Skeletal muscle tissue (tissue), 3 donors: ENCODE measurements at regions not wholly inside any gene's neighbourhood (a gene's known extent, or its start where the extent isn't known, plus 50 kb on each side); places are given as distances from the start of the nearest gene placed in this dataset.

Experiments used
- H3K27ac ChIP-seq: one replicate; pipeline ENCODE4 v1.7.0; 2013; ENCODE audit warnings: mild to moderate bottlenecking, low read depth, low read length, inconsistent platforms
- H3K27me3 ChIP-seq, 3 donors: one replicate each; pipeline ENCODE4 v1.7.0; 2013; ENCODE audit warnings: low read length in 3 of 3; ENCODE audit not compliant: control insufficient read depth in 3 of 3, insufficient read depth in 3 of 3
- H3K36me3 ChIP-seq, 3 donors: one replicate each; pipeline ENCODE4 v1.7.0; 2013; ENCODE audit warnings: low read length in 3 of 3; ENCODE audit not compliant: control insufficient read depth in 3 of 3, insufficient read depth in 3 of 3
- H3K4me1 ChIP-seq, 3 donors: one replicate each; pipeline ENCODE4 v1.7.0; 2013; ENCODE audit warnings: low read length in 3 of 3, mild to moderate bottlenecking in 3 of 3; ENCODE audit not compliant: control insufficient read depth in 3 of 3, insufficient read depth in 3 of 3
- H3K4me3 ChIP-seq, 3 donors: one replicate each; pipeline ENCODE4 v1.7.0; 2013; ENCODE audit warnings: low read length in 3 of 3
- H3K9ac ChIP-seq, 3 donors: one replicate each; pipeline ENCODE4 v1.7.0; 2013; ENCODE audit warnings: low read length in 3 of 3, mild to moderate bottlenecking in 3 of 3, moderate library complexity in 2 of 3, low read depth in 1 of 3
- H3K9me3 ChIP-seq, 3 donors: one replicate each; pipeline ENCODE4 v1.7.0; 2013; ENCODE audit warnings: low read length in 3 of 3; ENCODE audit not compliant: control insufficient read depth in 3 of 3
- donor health status: Osteomylitis.

GRCh38 chr17:70493277-70493874 lies 324.0 kb downstream of the KCNJ2 start:
- H3K9ac ChIP-seq: no peak overlapping the region
- H3K9me3 ChIP-seq: no peaks in the 10 kb centered on the region
- H3K27ac ChIP-seq: no peak overlapping the region
- no peaks in the 10 kb centered on the region for H3K27me3 ChIP-seq
- H3K36me3 ChIP-seq: no peaks in the 10 kb centered on the region
- H3K4me3 ChIP-seq: no peak overlapping the region
- H3K4me1 ChIP-seq: no peaks in the 10 kb centered on the region

GRCh38 chr17:70498631-70499030 lies 329.3 kb downstream of the KCNJ2 start:
- Histone ChIP-seq H3K36me3 (no peaks in the 10 kb centered on the region), H3K4me1 (no peaks in the 10 kb centered on the region), H3K27ac (no peak overlapping the region), H3K9me3 (no peaks in the 10 kb centered on the region), H3K9ac (no peak overlapping the region), H3K27me3 (no peaks in the 10 kb centered on the region), H3K4me3 (no peak overlapping the region)

DNA sequence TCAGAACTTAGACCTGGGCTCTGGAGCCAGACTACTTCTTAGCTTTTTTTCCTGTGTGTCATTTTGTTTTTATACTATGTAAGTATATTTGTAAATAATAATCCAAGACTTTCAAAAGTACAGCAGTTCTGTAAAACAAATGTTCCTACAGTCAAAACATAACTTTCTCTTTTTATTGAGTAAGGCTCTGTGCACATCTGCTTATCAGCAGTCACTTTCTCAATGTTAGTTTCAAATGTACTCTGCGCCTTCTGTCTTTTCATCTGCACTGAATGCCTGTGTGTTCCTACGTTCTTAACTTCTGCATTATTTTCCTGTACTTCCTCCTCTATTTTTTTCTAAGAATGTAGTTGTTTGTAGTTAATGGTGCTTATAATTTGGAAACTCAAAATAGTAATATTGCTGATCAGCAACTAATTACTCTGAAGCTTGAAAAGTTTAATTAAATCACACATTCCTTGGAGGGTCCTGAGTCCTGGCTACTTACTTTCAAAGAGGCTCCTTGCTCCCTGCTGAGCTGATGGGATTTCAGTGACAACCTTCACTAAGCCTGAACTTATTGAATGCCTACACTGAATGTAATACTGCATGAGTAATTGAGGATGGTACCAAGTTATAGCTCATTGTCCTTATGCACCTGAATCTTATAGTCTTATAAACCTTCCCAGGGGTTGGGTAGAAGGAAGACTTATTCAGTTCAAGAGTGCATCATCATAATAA lies 329.9 kb downstream of the KCNJ2 start:
- H3K9me3 ChIP-seq: no peaks in the 10 kb centered on the region
- no peaks in the 10 kb centered on the region for H3K27me3 ChIP-seq
- no peak overlapping the region for H3K27ac ChIP-seq
- no peak overlapping the region for H3K4me3 ChIP-seq
- H3K4me1 ChIP-seq: no peaks in the 10 kb centered on the region
- no peak overlapping the region for H3K9ac ChIP-seq
- H3K36me3 ChIP-seq: no peaks in the 10 kb centered on the region

DNA sequence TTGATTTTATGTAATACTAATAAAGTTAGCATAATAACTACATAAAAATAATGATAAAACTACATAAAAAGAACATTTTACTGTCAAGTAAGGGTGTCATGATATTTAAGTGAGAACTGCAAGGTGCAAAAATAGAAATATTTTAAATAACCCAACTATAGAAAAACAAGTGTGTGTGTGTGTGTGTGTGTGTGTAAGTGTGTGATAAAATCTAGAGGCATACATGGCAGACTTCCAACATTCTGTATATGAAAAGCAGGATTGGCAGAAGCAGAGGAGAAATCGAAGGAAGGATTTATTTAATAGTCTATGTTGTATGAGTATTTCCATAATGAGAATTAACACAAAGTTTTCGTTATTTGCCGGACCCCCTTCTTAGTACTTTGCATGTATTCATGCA lies 334.1 kb downstream of the KCNJ2 start:
- Histone ChIP-seq H3K4me3 (no peak overlapping the region), H3K9ac (no peak overlapping the region), H3K4me1 (no peaks in the 10 kb centered on the region)

GRCh38 chr17:70510288-70510687 lies 341.0 kb downstream of the KCNJ2 start:
- H3K27me3 ChIP-seq: no peaks in the 10 kb centered on the region
- H3K4me1 ChIP-seq: no peaks in the 10 kb centered on the region
- no peak overlapping the region for H3K4me3 ChIP-seq
- no peak overlapping the region for H3K9ac ChIP-seq
- no peaks in the 10 kb centered on the region for H3K36me3 ChIP-seq
- H3K9me3 ChIP-seq: no peaks in the 10 kb centered on the region
- no peak overlapping the region for H3K27ac ChIP-seq

More for the DNA sequence above, 334.1 kb downstream of the KCNJ2 start:
- no peaks in the 10 kb centered on the region for H3K36me3 ChIP-seq
- no peak overlapping the region for H3K27ac ChIP-seq
- no peaks in the 10 kb centered on the region for H3K27me3 ChIP-seq
- no peaks in the 10 kb centered on the region for H3K9me3 ChIP-seq

GRCh38 chr17:70517816-70518215 lies 348.5 kb downstream of the KCNJ2 start:
- Histone ChIP-seq H3K4me1 (peaks cover 0 to 3% (median 0%) of the 10 kb centered on the region in 3 donors), H3K9me3 (no peaks in the 10 kb centered on the region), H3K9ac (no peak overlapping the region), H3K27ac (no peak overlapping the region), H3K36me3 (no peaks in the 10 kb centered on the region), H3K4me3 (no peak overlapping the region), H3K27me3 (no peaks in the 10 kb centered on the region)

DNA sequence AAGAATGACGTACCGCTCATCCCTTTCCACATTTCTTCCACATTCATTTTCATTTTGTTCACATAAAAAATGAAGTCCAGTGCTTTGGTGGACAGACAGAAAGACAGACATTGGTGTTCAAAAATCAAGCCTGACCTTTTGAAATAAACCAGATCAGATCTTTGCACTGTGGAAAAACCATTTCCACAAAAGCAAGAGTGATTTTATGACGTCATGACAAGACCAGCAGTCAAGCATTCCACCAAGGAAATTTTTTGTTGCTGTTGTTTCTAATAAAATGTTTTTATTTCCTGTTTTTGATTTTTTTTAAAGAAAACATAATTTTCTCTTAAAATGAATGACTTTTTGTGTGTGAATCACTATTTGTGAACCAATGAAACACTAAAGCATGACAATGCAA lies 350.0 kb downstream of the KCNJ2 start:
- no peaks in the 10 kb centered on the region for H3K9me3 ChIP-seq
- no peak overlapping the region for H3K27ac ChIP-seq
- H3K4me1 ChIP-seq: peaks cover 0 to 3% (median 0%) of the 10 kb centered on the region in 3 donors
- no peak overlapping the region for H3K4me3 ChIP-seq
- no peaks in the 10 kb centered on the region for H3K27me3 ChIP-seq
- no peaks in the 10 kb centered on the region for H3K36me3 ChIP-seq
- no peak overlapping the region for H3K9ac ChIP-seq

DNA sequence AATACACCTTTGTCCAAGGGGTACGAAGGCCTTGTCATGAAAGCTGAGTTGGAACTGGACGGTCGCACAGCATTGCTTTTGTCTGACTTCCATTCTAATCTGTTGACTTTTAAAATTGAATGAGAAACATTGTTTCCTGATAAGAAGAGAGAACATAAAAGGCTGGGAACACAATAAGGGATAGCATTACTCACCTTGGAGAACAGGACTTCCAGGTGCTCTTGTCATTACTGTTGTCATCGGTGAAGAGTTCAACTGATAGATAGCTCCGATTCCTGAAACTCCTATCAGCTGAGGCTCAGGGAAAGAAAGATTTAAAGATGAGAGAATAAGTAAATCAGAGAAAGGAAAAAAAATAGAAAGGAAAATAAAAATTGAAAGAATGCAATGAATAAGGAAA lies 351.1 kb downstream of the KCNJ2 start:
- H3K4me3 ChIP-seq: no peak overlapping the region
- H3K36me3 ChIP-seq: no peaks in the 10 kb centered on the region
- peaks cover 0 to 3% (median 0%) of the 10 kb centered on the region in 3 donors for H3K4me1 ChIP-seq
- no peak overlapping the region for H3K27ac ChIP-seq
- no peaks in the 10 kb centered on the region for H3K9me3 ChIP-seq
- H3K9ac ChIP-seq: no peak overlapping the region
- H3K27me3 ChIP-seq: no peaks in the 10 kb centered on the region

GRCh38 chr17:70520956-70521355 lies 351.6 kb downstream of the KCNJ2 start:
- no peaks in the 10 kb centered on the region for H3K9me3 ChIP-seq
- H3K4me3 ChIP-seq: no peak overlapping the region
- H3K4me1 ChIP-seq: peaks cover 0 to 3% (median 0%) of the 10 kb centered on the region in 3 donors
- H3K9ac ChIP-seq: no peak overlapping the region
- H3K27me3 ChIP-seq: no peaks in the 10 kb centered on the region
- no peak overlapping the region for H3K27ac ChIP-seq
- H3K36me3 ChIP-seq: no peaks in the 10 kb centered on the region

DNA sequence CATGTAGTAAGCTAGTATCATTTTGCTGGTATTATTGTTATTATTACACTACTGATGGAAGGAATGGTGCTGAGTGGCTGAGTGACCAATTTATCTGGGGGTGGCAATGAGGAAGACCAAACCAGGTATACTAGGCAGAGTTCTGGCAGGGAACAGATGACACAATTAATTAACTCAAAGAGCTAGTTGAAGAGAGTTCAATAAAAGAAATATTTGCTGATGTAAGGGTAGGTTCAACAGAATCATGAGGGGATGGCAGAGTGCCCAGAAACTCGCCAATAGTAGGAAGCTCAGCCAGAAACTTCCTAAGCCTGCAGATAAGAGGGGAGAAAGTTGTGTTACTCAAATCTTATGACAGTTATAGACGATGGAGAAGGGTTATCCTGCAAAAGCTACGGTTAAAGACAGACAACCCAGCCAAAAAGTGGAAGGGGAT lies 352.5 kb downstream of the KCNJ2 start:
- Histone ChIP-seq H3K4me1 (peaks cover 0 to 3% (median 0%) of the 10 kb centered on the region in 3 donors), H3K27ac (no peak overlapping the region), H3K9me3 (no peaks in the 10 kb centered on the region), H3K4me3 (no peak overlapping the region), H3K36me3 (no peaks in the 10 kb centered on the region), H3K9ac (no peak overlapping the region), H3K27me3 (no peaks in the 10 kb centered on the region)
